ENCODE measurements at regions not wholly inside any gene's neighbourhood (a gene's known extent, or its start where the extent isn't known, plus 50 kb on each side); places are given as distances from the start of the nearest gene placed in this dataset.

- TF ChIP-seq POLR2A (IDR thresholded peaks at IDR 0.05): no peak
- TF ChIP-seq, protein P1, sequence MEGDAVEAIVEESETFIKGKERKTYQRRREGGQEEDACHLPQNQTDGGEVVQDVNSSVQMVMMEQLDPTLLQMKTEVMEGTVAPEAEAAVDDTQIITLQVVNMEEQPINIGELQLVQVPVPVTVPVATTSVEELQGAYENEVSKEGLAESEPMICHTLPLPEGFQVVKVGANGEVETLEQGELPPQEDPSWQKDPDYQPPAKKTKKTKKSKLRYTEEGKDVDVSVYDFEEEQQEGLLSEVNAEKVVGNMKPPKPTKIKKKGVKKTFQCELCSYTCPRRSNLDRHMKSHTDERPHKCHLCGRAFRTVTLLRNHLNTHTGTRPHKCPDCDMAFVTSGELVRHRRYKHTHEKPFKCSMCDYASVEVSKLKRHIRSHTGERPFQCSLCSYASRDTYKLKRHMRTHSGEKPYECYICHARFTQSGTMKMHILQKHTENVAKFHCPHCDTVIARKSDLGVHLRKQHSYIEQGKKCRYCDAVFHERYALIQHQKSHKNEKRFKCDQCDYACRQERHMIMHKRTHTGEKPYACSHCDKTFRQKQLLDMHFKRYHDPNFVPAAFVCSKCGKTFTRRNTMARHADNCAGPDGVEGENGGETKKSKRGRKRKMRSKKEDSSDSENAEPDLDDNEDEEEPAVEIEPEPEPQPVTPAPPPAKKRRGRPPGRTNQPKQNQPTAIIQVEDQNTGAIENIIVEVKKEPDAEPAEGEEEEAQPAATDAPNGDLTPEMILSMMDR (IDR thresholded peaks at IDR 0.05): no peak
These were observed 1696.5 kb downstream of the MAT2B start for GRCh38 chr5:165201771-165202518.
